Adrenal gland (tissue), 9 donors: ENCODE measurements at regions not wholly inside any gene's neighbourhood (a gene's known extent, or its start where the extent isn't known, plus 50 kb on each side); places are given as distances from the start of the nearest gene placed in this dataset.

ENCODE experiments used
- DNase-seq, 7 donors: peaks; one replicate each; pipeline ENCODE4 v3.0.0-alpha.2; 2019 to 2020
- H3K27ac ChIP-seq, 5 donors: fragments of 200-600 bp; sonication (generic) in 4 of 5; 1 replicate in 3 of 5; 2 replicates in 2 of 5; pipeline versions ENCODE4 v1.5.1 to v1.8.0; 2016 to 2020; ENCODE audit warnings: mild to moderate bottlenecking in 1 of 5
- H3K27me3 ChIP-seq: fragments of 200-600 bp; 2 replicates; pipeline ENCODE4 v1.8.0; 2021
- H3K36me3 ChIP-seq, 2 donors: fragments of 200-600 bp; replicated peaks in 1 of 2; 1 replicate in 1 of 2; 2 replicates in 1 of 2; pipeline versions ENCODE4 v1.5.1 to v1.8.0; 2018 to 2022
- H3K4me1 ChIP-seq, 2 donors: fragments of 200-600 bp; replicated peaks in 1 of 2; 1 replicate in 1 of 2; 2 replicates in 1 of 2; pipeline versions ENCODE4 v1.5.1 to v1.8.0; 2018 to 2021
- H3K4me3 ChIP-seq, 4 donors: fragments of 200-600 bp; sonication (generic) in 3 of 4; one replicate each; pipeline ENCODE4 v1.5.1; 2016 to 2018
- H3K9me3 ChIP-seq, 3 donors: fragments of 200-600 bp; sonication (generic) in 1 of 3; replicated peaks in 1 of 3; 1 replicate in 2 of 3; 2 replicates in 1 of 3; pipeline versions ENCODE4 v1.5.1 to v1.8.0; 2016 to 2021
- POLR2A ChIP-seq, 2 donors: fragments of 450-650 bp; IDR thresholded peaks; one replicate each; pipeline ENCODE4 v1.6.1; 2017; ENCODE audit warnings: antibody characterized with exemption in 2 of 2, mild to moderate bottlenecking in 2 of 2, moderate library complexity in 1 of 2
- WGBS, 4 donors: extraction: QIAGEN DNeasy Blood & Tissue Kit in 2 of 4; methylation state at CpG; one replicate each; pipeline versions ENCODE4 v1.1.5 to v1.1.7; 2013 to 2017; 5-methylcytosine and 5-hydroxymethylcytosine counted together
- intact Hi-C, 2 donors: fragments of 100-400 bp; cut with DNase I; formaldehyde crosslinking; loops; one replicate each; pipeline versions ENCODE4 v1.14.1 to v1.15.0; 2022 to 2023
- TF ChIP-seq, protein P1 (sequence below), 6 experiments: fragments of 450-650 bp in 4 of 6; fragments of 200-600 bp in 2 of 6; sonication (generic) in 1 of 6; IDR thresholded peaks; 1 replicate in 5 of 6; 2 replicates in 1 of 6; pipeline versions ENCODE4 v1.5.1 to v1.8.0; 2016 to 2021; ENCODE audit warnings: antibody characterized with exemption in 6 of 6, mild to moderate bottlenecking in 2 of 6, moderate library complexity in 1 of 6
- donor health status: healthy with polysubstance abuse.
- donor health status: Bipolar disorder and iron deficiency.
- donor health status: DM: yes; HTN: yes; CAD: no.
- donor health status: DM: no; HTN: no; CAD: no.
- donor health status: DM: no; HTN: no; CAD: no.

DNA sequence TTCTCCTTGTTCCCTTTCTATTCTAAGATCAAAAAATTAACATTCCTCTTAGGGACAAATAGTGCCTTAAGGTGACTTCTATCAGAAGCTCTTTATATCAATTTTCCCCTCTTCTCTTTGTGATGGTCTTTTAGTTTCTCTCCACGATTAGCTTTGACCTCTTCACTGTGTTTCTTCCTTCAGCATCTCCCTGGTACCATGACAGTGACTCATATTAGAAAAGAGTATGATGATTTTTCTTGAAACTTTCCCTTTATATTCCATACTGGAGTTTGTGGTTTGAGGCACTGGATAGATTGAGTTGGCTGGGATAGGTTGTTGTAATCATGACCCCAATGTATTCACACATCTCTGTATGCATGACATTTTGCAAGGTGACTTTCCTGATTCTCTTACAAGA is 335.6 kb upstream of the GLI3 start:
- no peaks in the 10 kb centered on the region for H3K27me3 ChIP-seq
- H3K4me1 ChIP-seq: no peaks in the 10 kb centered on the region
- WGBS, 4 donors: 57 to 72% (median 58%) methylated on average over 1 of the region's 1 CpG
- intact Hi-C loops: no loop called here
- H3K27ac ChIP-seq: no peak overlapping the region
- TF ChIP-seq, protein P1, sequence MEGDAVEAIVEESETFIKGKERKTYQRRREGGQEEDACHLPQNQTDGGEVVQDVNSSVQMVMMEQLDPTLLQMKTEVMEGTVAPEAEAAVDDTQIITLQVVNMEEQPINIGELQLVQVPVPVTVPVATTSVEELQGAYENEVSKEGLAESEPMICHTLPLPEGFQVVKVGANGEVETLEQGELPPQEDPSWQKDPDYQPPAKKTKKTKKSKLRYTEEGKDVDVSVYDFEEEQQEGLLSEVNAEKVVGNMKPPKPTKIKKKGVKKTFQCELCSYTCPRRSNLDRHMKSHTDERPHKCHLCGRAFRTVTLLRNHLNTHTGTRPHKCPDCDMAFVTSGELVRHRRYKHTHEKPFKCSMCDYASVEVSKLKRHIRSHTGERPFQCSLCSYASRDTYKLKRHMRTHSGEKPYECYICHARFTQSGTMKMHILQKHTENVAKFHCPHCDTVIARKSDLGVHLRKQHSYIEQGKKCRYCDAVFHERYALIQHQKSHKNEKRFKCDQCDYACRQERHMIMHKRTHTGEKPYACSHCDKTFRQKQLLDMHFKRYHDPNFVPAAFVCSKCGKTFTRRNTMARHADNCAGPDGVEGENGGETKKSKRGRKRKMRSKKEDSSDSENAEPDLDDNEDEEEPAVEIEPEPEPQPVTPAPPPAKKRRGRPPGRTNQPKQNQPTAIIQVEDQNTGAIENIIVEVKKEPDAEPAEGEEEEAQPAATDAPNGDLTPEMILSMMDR (IDR thresholded peaks at IDR 0.05): no peak
- no peak for TF ChIP-seq POLR2A (IDR thresholded peaks at IDR 0.05)
- no peak for DNase-seq
- H3K4me3 ChIP-seq: no peak overlapping the region
- H3K36me3 ChIP-seq: no peaks in the 10 kb centered on the region
- H3K9me3 ChIP-seq: no peaks in the 10 kb centered on the region

GRCh38 chr7:42572056-42572455 is 335.0 kb upstream of the GLI3 start:
- H3K27me3 ChIP-seq: no peaks in the 10 kb centered on the region
- WGBS, 4 donors: 68 to 75% (median 73%) methylated on average over 8 of the region's 8 CpGs
- intact Hi-C loops: no loop called here
- H3K4me3 ChIP-seq: no peak overlapping the region
- H3K36me3 ChIP-seq: no peaks in the 10 kb centered on the region
- H3K4me1 ChIP-seq: no peaks in the 10 kb centered on the region
- no peaks in the 10 kb centered on the region for H3K9me3 ChIP-seq
- no peak for DNase-seq
- TF ChIP-seq POLR2A (IDR thresholded peaks at IDR 0.05): no peak
- TF ChIP-seq, protein P1 (IDR thresholded peaks at IDR 0.05): no peak
- no peak overlapping the region for H3K27ac ChIP-seq

GRCh38 chr7:42570944-42571343 is 333.9 kb upstream of the GLI3 start:
- WGBS, 4 donors: 80 to 93% (median 82%) methylated on average over 2 of the region's 2 CpGs
- Histone ChIP-seq H3K27ac (no peak overlapping the region), H3K36me3 (no peaks in the 10 kb centered on the region), H3K4me1 (no peaks in the 10 kb centered on the region), H3K4me3 (no peak overlapping the region), H3K9me3 (no peaks in the 10 kb centered on the region), H3K27me3 (no peaks in the 10 kb centered on the region)
- intact Hi-C loops: no loop called here
- no peak for DNase-seq
- TF ChIP-seq POLR2A (IDR thresholded peaks at IDR 0.05): no peak
- TF ChIP-seq, protein P1 (IDR thresholded peaks at IDR 0.05): no peak

GRCh38 chr7:42567051-42567450 is 330.0 kb upstream of the GLI3 start:
- Histone ChIP-seq H3K27ac (no peak overlapping the region), H3K9me3 (no peaks in the 10 kb centered on the region), H3K27me3 (no peaks in the 10 kb centered on the region), H3K4me1 (no peaks in the 10 kb centered on the region), H3K36me3 (no peaks in the 10 kb centered on the region), H3K4me3 (no peak overlapping the region)
- whole genome bisulfite sequencing, 4 donors: 48 to 60% (median 58%) methylated on average over 4 of the region's 4 CpGs
- intact Hi-C loops: no loop called here
- no peak for DNase-seq
- TF ChIP-seq, protein P1 (IDR thresholded peaks at IDR 0.05): no peak
- TF ChIP-seq POLR2A (IDR thresholded peaks at IDR 0.05): no peak
